ENCODE measurements at regions not wholly inside any gene's neighbourhood (a gene's known extent, or its start where the extent isn't known, plus 50 kb on each side); places are given as distances from the start of the nearest gene placed in this dataset.
"Not testable (repeated sequence)": the region's sequence is repeated elsewhere in the genome, so short reads cannot be mapped to it uniquely, and the experiment has no call there.

DNA sequence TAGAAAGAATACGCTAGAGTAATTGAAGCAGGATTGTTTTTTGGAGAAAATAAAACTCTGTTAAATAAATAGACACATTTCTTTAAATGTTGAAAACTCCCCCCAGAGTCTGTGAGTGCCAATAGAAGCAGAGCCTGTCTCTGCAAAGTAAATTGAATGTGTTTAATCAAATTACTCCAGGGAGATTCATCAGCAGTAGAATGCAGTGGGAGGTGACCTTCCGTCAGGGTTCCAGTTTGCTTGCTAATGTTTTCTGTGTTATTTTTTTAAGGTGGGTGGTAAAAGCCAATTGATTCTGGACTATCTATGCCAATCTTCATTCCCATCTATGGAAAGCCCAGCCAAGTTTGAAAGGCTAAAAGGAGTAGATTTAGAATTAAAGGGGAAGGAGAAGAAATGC lies 612.4 kb upstream of the GRM7 start:
- no peak for DNase-seq

DNA sequence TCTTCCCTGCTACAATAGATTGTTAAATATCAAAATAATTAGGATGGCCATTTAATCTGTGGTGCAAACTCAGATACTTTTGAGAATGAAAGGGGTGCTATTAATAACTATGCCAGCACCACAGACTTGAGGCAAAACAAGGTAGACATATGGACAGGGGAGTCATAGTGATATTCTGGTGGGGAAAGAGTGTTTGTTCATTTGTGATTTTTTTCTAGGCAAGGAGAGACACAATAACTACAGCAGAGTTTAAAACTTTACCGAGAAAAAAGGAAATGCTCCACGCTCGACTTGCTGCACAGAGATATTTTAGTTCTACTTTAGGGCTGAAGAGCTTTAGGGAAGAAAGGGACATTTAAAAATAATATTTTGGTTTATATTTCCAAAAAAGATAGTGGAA lies 611.2 kb upstream of the GRM7 start:
- no peak for DNase-seq

DNA sequence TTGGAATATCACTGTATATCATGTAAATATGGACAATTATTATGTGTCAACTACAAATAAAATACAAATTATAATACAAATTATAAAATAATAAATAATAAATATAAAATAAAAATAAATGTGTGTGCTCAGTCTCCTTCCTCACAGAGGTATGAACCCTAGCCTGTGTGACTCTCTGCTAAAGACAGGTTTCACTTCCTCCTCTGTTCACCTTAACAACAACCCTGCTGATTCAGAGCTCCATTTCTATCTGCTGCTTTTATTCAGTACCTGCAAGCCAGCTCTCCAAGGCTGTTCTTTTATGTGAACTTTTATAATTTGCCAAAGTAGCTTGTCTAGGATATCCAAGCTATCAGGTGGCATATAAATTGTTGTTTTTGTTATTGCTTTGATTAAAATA lies 610.7 kb upstream of the GRM7 start:
- DNase-seq = no peak

DNA sequence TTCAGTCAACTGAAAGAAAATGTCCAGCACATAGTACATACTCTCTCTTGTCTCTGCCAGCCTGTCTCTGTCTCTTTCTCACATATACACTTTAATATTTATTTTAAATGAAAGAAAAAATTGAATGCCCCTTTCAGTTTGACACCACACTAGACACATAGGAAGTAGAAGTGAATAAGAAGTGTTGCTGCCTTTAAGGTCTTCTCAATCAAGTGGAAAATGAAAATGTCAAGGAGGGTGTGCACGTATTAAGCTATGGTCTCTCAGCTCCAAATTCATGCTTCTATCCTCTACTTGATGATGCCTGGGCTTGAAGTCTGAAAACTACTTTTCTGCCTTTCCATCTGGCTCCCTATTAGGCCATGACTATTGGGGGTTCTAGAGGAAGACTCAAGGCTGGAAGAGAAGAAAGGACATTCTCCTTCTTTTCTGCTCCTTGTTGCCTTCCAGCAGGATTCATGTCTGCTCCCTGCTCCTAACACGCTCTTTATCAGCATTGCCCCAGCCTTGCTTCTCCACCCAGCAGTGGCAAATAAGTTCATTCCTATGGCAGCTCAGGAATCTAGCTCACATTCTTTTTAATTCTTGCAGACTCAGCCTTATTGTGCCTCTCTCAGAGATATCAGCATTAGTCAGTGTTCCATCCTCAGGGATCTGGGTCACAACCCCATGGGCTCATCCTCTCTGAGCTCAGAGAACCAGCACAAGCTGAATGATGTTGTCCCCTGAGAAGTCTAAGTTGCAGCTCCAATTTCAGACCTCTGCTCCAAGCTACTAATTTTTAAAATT lies 609.1 kb upstream of the GRM7 start:
- DNase-seq = no peak

DNA sequence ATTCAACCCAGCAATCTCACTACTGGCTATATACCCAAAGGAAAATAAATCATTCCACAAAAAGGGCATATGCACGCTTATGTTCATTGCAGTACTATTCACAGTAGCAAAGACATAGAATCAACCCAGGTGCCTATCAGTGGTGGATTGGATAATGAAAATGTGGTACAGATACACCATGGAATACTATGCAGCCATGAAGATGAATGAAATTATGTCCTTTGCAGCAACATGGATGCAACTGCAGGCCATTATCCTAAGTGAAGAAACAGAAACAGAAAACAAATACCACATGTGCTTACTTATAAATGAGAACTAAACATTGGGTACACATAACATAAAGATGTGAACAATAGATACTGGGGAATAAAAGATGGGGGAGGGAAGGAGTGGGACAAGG lies 606.4 kb upstream of the GRM7 start:
- no peak for DNase-seq

DNA sequence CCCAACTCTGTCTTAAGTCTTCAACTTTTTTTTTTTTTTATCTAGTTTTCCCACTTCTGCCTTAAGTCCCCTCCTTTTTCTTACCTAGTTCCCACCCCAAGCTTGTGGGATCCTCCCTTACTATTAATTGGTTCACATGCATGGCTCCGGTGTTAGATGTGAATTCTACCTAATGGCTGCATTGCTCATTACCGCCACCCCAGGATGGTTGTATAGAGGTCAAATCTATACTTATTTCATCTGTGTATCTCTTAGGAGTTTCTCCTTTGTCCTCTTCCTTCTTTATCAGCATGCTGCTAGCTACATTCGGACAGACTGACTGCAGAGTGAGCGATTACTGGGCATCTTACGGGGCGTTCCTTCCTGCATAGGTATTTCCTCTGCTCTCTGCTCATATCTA lies 605.7 kb upstream of the GRM7 start:
- no peak for DNase-seq

DNA sequence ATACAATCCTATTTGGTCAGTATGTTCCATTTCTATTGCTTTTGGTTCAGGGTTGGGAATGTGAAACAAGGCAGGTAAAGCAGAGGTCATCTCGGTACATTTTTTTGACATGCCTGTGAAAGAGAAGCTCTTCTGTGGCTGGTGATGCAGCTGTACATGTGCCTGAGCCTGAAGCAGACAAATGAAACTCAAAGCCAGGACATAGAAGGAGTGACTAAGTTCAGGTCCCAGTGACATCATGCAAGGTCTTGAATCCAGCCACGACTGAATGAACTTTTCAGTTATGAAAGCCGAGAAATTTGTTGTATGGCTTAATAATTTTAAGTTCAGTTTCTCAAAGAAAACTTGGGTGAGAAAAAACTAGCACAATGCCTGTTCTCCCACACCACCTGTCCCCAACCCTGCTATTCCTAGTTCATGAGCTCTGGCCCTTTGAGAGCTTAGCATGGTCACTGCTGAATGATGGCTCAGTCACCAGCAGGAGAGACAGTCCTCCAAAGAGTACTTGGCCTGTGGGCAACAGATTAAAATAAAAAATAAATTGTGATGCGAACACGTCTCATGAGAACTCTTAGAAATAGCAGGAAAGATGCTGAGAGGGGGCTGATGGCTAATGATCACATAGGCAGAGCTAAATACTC lies 600.2 kb upstream of the GRM7 start:
- no peak for DNase-seq

DNA sequence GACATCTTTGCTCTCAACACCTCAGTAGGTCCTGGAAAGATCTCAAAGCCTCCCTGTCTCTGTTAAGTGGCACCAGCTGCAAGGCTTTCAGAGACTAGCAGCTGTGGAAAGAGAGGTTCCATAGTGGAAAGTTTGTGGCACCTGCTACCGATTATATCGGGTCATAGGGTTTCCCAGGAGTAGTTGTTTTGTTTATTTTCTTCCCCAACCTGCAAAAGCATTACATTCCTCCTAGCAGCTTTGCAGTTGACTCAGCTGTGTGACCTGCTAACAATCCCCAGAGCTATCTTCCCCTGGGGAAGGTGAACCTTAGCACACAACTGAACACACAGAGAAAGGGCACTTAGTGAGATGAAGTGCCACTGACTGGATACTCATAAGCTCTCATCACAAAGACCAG lies 598.9 kb upstream of the GRM7 start:
- no peak for DNase-seq

DNA sequence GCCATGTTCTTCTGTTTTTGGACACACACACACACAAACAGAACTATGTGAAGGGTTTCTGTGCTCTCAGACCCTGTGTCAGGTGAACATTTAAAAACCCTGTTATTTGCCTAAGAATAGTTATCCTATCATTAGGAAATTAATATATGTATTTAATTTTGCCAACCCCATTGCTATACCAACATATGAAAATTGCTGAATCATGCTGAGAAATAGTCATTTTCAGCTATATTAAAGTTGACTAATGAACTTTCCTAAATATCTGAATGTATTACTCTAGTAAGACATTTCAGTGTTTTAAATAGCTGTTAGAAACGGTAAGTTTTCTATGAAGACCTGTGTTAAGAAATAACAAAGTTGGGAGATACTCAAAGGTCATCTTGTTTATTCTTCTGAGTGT lies 596.9 kb upstream of the GRM7 start:
- no peak for DNase-seq

DNA sequence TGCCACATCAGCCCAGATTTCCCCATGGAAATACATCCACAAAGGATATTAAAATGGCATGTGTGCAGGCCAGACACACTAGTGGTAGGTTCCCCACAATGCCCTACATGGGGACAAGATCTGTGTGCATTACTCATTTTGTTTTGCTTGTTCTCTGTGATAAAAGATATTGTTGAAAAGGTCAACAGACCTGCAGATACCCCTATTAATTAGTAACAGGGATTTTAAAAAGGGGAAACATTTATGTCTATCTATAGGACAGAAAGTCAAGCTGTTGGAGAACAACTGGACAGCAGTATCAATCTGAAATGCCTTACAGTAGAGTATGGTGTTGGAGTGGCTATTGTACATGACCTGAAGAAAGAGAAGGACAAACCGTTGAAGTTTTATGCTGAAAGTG lies 596.0 kb upstream of the GRM7 start:
- DNase-seq = no peak

DNA sequence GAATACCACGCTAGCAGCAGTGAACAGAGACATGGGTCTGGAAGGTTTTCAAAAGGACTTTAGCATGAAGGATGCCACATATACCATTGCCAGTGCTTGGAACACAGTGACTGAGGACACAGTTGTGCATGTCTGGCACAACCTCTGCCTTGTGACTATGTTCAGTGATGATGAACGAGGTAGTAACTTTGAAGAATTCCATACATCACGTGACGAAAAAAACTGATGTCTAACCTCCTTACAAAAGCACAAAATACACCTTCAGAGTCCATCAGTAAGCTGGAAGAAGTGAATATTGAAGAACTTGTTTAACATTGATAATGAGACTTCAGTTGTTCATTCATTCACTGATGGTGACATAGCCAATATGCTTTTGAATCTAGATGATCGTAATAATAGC lies 594.8 kb upstream of the GRM7 start:
- no peak for DNase-seq

DNA sequence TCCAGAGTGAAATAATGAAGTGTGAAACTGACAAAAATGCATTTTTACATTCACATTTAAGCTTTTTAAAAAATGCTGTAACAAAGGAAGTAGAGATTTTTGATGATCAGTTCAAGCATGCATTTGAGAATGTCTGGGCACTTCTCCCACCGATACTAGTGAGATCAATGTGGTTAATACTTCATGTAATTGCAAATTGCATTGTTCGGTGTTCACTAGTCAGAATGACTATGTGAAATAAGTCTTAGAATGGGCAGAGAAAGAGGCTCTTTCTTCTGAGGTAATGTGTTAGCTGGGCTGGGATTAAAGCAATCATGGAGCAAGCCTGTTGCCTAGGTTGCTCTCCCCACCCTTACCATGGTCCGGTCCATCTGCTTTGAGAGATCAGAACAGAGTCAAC lies 587.0 kb upstream of the GRM7 start:
- no peak for DNase-seq

DNA sequence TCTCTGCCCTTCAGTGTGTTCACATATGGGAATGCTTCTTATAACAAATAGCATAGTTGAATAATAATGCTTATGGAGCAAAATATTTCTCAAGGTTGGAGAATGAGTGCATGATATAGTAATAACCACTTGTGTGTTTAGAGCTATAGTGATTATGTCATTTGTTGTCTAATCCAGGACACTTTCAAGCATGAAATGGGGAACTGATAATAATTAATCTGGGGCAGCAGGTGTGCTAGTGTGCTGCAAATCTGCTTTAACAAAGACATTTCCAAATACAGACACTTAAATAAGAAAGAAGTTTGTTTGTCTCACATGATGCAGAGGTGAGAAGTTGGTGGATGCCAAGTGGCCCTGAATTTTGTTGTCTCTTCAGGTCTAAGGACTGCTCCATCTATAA lies 579.3 kb upstream of the GRM7 start:
- DNase-seq = no peak

DNA sequence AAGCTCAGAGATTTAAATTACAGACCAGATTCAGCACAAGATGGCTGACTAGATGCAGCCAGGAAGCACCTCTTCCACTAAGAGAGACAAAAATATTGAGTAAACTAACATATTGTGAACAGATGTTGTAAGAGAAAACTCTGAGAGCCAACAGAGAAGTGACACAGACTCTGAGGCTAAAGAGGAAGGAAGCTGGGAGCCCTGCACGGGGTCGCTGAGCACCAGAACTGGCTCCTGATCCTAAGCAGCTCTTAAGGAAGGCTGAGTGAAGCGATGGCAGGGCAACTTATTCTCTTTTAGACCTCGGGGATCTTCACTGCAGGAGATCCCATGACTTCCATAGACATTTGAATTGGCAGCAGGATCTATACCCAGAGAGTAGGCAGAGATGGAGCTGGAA lies 578.0 kb upstream of the GRM7 start:
- no peak for DNase-seq

DNA sequence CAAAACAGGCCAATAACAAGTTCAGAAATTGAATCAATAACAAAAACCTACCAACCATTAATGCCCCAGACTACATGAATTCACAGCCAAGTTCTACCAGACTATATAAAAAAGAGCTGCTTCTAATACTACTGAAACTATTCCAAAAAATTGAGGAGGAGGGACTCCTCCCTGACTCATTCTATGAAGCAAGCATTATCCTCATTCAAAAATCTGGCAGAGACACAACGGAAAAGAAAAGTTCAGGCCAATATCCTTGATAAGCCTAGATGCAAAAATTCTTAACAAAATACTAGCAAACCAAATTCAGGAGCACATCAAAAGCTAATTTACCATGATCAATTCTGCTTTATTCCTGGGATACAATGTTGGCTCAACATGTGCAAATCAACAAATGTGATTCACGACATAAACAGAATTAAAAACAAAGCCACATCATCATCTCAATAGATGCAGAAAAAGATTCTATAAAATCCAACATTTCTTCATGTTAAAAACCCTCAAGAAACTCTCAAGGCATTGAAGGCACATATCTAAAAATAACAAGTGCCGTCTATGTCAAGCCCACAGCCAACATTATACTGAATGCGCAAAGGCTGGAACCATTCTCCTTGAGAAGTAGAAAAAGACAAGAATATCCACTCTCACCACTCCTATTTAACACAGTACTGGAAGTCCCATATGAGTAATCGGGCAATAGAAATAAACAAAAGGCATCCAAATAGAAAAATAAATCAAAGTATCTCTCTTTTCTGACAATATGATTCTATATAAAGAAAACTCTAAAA lies 573.6 kb upstream of the GRM7 start:
- DNase-seq = no peak

DNA sequence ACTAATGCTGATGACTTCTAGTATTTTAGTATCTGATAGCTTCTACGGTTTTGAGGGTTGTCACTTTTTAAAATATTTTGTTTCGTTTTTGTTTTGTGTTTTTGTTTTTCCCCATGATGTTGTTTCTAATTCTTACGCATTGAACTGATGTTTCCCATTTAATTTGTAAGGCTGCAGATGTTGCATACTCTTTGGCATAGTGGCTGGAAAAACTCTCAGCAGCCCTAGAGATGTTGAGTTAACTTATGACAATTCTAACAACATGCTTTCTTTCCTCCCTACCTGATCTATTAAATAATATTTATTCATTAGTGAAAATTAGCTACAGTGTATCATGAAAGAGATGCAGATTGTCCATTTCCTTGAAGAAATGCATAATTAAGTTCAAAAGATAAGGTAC lies 559.3 kb upstream of the GRM7 start:
- no peak for DNase-seq

DNA sequence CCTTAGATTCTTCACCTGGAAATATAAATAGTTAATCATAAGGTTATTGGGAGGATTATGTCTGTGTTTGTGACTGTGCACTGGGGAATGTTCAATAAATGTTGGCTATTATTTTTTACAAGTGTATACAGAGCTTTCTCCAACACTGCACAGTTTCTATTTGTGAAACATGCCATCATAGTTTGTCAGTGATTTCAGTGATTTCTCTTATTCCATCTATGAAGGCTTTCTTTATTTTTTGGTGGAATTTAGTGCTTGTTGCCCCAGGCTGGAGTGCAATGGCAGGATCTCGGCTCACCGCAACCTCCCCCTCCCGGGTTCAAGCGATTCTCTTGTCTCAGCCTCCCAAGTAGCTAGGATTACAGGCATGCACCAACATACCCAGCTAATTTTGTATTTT lies 545.0 kb upstream of the GRM7 start:
- no peak for DNase-seq

DNA sequence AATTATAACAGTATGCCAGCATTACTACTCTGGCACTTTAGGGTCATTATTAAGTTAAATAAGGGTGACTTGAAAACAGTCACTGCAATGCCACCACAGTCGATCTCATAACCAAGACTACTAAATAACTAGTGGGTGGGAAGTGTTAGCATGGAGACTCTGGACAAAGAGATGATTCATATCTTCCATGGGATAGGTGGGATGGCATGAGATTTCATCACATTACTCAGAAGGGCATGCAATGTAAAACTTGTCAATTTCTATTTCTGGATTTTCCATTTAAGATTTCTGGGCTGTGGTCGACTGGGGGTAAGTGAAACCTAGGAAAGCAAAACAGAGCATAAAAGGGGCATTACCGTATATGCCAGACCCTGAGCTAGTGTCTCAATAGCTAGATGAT lies 538.9 kb upstream of the GRM7 start:
- DNase-seq = no peak

DNA sequence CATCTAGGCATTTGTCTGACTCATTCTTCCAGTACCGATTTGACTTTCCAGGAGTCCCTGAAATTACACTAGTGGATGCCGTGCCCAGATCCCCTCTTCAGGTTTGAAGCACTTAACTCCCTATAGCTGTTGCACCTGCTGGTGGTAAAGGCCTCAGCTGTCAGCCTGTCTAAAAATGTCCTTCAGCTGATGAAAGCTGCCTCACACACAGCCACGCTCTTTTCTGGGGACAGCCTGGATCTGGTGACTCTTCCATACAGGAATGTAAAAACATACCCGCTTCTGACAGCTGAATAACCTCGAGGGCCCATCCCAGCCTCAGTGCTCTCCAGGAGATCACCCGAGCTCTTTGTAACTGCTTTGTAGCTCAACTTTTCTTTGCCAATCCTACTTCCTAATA lies 534.1 kb upstream of the GRM7 start:
- no peak for DNase-seq

DNA sequence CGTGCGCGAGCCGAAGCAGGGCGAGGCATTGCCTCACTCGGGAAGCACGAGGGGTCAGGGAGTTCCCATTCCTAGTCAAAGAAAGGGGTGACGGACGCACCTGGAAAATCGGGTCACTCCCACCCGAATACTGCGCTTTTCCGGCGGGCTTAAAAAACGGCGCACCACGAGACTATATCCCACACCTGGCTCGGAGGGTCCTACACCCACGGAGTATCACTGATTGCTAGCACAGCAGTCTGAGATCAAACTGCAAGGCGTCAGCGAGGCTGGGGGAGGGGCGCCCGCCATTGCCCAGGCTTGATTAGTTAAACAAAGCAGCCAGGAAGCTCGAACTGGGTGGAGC lies 520.0 kb upstream of the GRM7 start:
- DNase-seq = not testable (repeated sequence)

DNA sequence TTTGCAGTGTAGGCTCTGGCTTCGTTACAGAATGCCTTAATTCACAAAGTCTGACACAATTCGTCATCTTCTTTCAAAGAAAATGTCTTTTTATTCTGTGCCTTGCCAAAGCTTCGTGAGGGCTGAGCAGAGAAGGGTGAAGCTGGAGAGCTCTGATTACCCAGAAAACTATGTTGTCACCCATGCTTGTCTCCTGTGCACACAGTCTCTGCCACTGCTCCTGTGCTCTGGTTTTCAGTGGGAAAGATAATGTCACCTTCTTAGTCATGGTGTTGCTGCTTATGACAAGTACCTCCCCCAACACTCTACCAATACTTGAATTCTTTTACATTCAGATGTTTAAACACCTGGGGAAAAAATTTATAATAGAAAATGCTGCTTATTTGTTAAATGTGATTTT lies 509.2 kb upstream of the GRM7 start:
- no peak for DNase-seq

DNA sequence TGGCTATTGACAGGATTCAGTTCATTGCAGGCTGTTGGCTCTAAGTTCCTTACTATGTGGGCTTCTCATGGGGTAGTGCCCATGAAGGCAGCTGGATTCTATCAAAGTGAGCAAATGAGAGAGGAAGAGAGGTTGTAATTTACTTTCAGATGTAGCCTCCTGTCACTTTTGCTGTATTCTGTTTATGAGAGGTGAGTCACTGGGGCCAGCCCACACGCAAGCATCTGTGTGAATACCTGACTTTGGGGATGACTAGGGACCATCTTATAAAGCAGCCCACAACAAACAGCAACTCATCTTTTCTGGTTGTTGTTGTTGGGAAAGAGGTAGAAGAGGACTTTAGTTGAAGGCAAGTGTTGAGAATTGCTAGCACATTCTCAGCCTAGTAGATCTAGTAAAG lies 506.3 kb upstream of the GRM7 start:
- no peak for DNase-seq

DNA sequence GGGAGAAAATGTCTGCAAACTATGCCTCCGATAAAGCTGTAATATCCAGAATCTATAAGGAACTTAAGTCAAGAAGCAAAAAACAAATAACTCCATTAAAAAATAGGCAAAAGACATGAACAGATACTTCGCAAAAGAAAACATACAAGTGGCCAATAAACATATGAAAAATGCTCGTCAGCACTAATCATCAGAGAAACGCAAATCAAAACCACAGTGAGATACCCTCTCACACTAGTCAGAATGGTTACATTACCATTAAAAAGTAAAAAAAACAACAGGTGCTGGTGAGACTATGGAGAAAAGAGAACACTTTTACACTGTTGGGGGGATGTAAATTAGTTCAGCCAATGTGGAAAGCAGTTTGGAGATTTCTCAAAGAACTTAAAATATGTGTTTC lies 498.5 kb upstream of the GRM7 start:
- DNase-seq = no peak

DNA sequence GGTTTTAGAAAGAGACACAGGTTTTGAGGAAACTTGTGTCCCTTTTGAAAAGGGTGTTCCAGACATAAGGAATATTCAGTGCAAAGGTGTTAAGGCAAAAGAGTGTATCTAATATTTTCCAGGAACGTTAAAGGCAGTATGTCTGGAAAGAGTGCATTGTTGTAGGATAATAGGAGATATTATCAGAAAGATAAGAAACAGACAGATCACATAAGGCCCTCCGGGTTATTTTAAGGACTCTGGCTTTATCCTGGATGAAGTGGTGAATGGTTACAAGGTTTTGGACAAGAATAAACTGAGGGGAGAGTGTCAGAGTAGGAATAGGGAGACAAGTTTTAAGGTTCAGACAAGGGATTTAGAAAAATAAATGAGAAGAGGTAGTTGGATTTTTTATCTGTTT lies 493.7 kb upstream of the GRM7 start:
- DNase-seq = no peak
